DLD1 (cell line): ENCODE measurements at regions not wholly inside any gene's neighbourhood (a gene's known extent, or its start where the extent isn't known, plus 50 kb on each side); places are given as distances from the start of the nearest gene placed in this dataset.

Experiments
- in situ Hi-C: cut with HindIII; loops from 2 replicates; pipeline ENCODE4 v1.10.0; 2017; ENCODE audit warnings: low sequenced_read_pairs

- in situ Hi-C loops: no loop called here
These were observed 246.6 kb downstream of the TFCP2L1 start for GRCh38 chr2:121038431-121038830.

- in situ Hi-C loops: no loop called here
These were observed 245.9 kb downstream of the TFCP2L1 start for GRCh38 chr2:121038891-121039616.

GRCh38 chr2:121039679-121040078 is 245.3 kb downstream of the TFCP2L1 start:
- in situ Hi-C loops: no loop called here

GRCh38 chr2:121041516-121041915 is 243.5 kb downstream of the TFCP2L1 start:
- in situ Hi-C loops: no loop called here

- in situ Hi-C loops: no loop called here
These were observed 241.8 kb downstream of the TFCP2L1 start for GRCh38 chr2:121043061-121043826.

GRCh38 chr2:121043827-121044222 is 241.2 kb downstream of the TFCP2L1 start:
- in situ Hi-C loops: no loop called here

GRCh38 chr2:121044412-121044811 is 240.6 kb downstream of the TFCP2L1 start:
- in situ Hi-C loops: no loop called here

GRCh38 chr2:121045245-121045644 is 239.8 kb downstream of the TFCP2L1 start:
- in situ Hi-C loops: no loop called here

GRCh38 chr2:121046335-121046734 is 238.7 kb downstream of the TFCP2L1 start:
- in situ Hi-C loops: no loop called here

- in situ Hi-C loops: no loop called here
These were observed 237.6 kb downstream of the TFCP2L1 start for GRCh38 chr2:121047383-121047782.

GRCh38 chr2:121049131-121049530 is 235.9 kb downstream of the TFCP2L1 start:
- in situ Hi-C loops: no loop called here

GRCh38 chr2:121049950-121050585 is 234.9 kb downstream of the TFCP2L1 start:
- in situ Hi-C loops: no loop called here

GRCh38 chr2:121051311-121051710 is 233.7 kb downstream of the TFCP2L1 start:
- in situ Hi-C loops: no loop called here

- in situ Hi-C loops: no loop called here
These were observed 233.0 kb downstream of the TFCP2L1 start for GRCh38 chr2:121052023-121052422.

- in situ Hi-C loops: no loop called here
These were observed 232.5 kb downstream of the TFCP2L1 start for GRCh38 chr2:121052521-121052920.

- in situ Hi-C loops: no loop called here
These were observed 229.9 kb downstream of the TFCP2L1 start for GRCh38 chr2:121055088-121055487.

GRCh38 chr2:121055501-121055900 is 229.5 kb downstream of the TFCP2L1 start:
- in situ Hi-C loops: no loop called here

- in situ Hi-C loops: no loop called here
These were observed 226.0 kb downstream of the TFCP2L1 start for GRCh38 chr2:121058852-121059558.

GRCh38 chr2:121059651-121060649 is 225.1 kb downstream of the TFCP2L1 start:
- in situ Hi-C loops: loop anchor here (10.0 kb wide), 1 partner anchor 355 kb away; no protein-coding TSS in a partner anchor

GRCh38 chr2:121061633-121062032 is 223.4 kb downstream of the TFCP2L1 start:
- in situ Hi-C loops: loop anchor here (10.0 kb wide), 1 partner anchor 357 kb away; no protein-coding TSS in a partner anchor
